NK-92 treated with Interleukin-12 subunit alpha and Interleukin-12 subunit beta, amount 100 ng/mL, for 24 hours (cell line): ENCODE measurements at regions not wholly inside any gene's neighbourhood (a gene's known extent, or its start where the extent isn't known, plus 50 kb on each side); places are given as distances from the start of the nearest gene placed in this dataset.
"Not testable (repeated sequence)": the region's sequence is repeated elsewhere in the genome, so short reads cannot be mapped to it uniquely, and the experiment has no call there.

Source experiments
- DNase-seq: peaks from one replicate; lab custom pipeline; 2025; lab: John Stamatoyannopoulos, UW

- DNase-seq = not testable (repeated sequence)
These were observed 208.8 kb downstream of the KDM5D start for GRCh38 chrY:19535697-19536096.

DNA sequence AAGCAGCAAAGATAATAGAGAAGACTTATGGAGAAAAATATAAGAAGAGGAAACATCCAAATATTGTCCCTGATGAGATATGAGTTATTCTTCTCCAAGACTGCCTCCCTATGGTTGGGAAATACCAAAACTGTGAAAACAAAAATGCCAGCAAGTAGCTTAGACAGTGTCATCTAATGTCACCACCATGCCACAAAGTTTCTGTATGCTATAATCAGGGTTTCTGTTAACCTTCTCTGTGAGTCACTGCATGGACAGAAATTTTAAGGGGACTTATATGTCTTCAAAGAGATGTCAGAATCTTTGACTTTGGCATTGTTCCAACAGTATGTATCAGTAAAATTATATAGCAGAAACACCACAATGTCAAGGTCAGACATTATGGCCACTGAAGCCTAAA lies 222.6 kb downstream of the KDM5D start:
- DNase-seq = no peak

DNA sequence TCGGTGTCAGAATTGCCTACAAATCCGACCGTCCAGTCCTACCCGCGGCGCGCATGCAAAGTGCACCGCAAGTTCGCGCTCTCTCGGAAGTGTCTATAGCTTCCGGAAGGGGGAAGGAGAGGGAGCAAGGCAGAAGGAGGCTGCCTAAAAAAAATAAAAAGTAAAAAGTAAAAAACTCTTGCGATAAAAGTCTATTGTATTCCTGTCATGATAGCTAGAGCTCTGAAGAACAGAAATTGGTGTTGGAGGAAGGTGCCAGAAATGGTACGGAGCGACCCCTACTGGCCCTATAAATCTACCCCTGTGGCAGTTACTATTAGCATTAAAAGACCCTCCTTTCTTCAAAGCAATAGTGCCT lies 241.5 kb downstream of the KDM5D start:
- peak; percentile 3 for DNase-seq

DNA sequence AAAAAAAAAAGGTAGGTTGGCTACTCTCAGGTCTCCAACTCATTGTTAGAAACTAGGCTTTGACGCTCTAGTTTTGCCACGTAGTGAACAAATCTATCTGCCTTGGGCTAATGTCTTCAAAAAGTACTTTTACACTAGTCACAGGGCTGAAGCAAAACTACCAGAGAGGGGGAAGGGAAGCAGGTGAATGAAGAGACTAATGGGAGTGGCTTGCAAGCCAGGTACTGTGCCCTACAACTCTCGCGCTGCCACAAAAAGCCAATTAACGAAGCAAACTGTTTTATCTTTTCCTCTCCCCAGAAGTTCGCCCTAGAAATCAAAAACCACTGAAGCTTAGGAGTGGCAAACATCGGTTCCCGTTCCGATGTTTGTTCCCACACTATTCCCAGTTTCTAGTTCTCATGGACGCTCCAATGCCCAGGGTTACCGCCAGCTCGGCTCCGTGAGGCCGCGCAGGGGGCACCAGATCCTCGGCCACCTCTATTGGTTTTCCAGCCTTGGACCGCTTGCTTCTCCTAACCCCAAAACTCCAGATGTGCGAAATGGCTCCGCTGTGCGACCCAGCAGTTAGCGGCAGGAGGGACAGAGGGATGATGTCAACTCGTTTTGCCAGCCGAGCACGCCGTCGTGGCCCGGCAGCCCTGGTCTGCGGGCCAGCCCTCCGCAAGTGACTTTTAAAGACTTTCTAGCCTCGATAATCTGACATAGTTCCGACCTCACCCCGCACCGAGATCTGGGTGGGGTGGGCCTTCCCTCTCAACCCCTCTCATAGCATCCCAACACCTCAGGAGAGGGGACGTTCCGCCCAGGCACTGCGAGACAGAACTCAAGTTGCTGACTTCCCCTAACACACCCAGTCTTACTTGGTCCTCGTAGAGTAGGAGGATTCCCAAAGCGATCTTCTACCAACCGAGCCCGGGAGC lies 242.1 kb downstream of the KDM5D start:
- DNase-seq = no peak

DNA sequence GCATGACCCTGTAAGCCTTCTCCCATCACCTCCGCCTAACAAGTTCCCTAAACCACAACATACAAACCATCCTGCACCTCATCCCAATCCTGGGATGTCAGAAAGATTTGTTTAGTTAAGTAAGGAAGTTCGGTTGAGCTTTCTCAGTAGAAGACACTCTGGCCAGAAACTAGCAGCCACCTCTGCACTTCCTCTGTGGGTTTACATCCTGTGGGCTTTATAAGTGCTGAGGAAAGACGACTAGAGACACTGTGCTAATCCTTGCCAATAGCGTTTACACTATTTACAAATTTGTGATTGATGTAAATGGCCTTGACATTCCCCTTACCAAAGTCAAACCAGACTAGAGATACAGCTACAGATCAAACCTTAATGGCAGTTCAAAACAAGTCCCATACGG lies 246.0 kb downstream of the KDM5D start:
- DNase-seq = no peak

- no peak for DNase-seq
These were observed 257.0 kb downstream of the KDM5D start for GRCh38 chrY:19487494-19487893.

DNA sequence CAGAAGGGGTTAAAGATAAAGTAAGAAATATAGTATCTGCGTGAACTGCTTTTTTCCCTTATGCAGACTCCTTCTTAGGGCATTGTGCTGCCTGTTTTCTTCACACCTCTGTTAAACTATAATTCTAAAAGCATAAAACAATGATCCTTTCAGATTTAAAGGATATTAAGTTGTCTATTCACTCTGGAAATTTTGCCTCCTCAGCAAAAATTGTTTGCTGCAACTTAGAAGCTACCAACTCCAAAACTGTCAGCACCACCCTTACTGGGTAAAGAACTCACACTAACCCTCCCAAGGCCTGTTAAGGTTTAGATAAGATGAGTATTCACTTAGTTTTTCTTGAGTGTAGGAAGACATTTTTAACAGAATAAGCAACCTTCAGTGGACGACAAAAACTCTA lies 259.5 kb downstream of the KDM5D start:
- no peak for DNase-seq

GRCh38 chrY:19479141-19479540 lies 265.4 kb downstream of the KDM5D start:
- DNase-seq = no peak

GRCh38 chrY:19477959-19478358 lies 266.6 kb downstream of the KDM5D start:
- no peak for DNase-seq

DNA sequence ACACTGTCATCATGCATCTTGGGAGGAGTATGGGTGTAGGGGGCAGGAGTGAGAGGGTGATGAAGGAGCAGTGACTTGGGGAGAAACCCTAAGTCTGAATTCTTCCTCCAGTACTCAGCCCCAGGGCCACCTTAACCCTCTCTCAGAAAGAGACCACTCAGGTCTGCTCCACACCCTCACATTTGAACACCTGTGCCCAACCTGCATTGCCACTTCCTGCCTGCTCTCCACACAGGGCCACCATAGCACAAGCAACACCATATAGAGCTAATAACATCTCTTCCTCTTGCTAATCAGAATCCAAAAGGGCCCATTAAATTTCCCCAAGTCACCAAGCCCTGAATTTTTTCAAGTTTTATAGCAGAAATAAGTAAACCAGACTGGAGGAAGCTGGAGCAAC lies 278.7 kb downstream of the KDM5D start:
- no peak for DNase-seq

- no peak for DNase-seq
These were observed 287.6 kb downstream of the KDM5D start for GRCh38 chrY:19456855-19457448.

- DNase-seq = no peak
These were observed 311.5 kb downstream of the KDM5D start for GRCh38 chrY:19433059-19433458.

- no peak for DNase-seq
These were observed 316.6 kb downstream of the KDM5D start for GRCh38 chrY:19427736-19428518.

- DNase-seq = not testable (repeated sequence)
These were observed 317.3 kb downstream of the KDM5D start for GRCh38 chrY:19427191-19427590.

- DNase-seq = no peak
These were observed 333.4 kb downstream of the KDM5D start for GRCh38 chrY:19410980-19411766.

GRCh38 chrY:19406246-19406645 lies 338.3 kb downstream of the KDM5D start:
- DNase-seq = no peak

GRCh38 chrY:19405598-19405997 lies 338.9 kb downstream of the KDM5D start:
- DNase-seq = no peak

DNA sequence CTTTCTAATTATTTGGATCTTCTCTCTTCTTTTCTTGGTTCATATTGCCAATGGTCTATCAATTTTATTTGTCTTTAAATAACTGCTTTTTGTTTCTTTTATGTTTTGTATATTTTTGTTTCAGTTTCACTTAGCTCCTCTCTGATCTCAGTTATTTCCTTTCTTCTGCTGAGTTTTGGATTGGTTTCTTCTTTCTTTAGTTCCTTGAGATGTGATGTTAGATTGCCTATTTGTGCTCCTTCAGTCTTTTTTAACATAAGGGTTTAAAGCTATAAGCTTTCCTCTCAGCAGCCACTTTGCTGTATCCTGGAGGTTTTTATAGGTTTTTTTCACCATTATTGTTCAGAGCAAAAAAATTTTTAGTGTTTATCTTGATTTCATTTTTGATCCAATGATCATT lies 351.6 kb downstream of the KDM5D start:
- no peak for DNase-seq

DNA sequence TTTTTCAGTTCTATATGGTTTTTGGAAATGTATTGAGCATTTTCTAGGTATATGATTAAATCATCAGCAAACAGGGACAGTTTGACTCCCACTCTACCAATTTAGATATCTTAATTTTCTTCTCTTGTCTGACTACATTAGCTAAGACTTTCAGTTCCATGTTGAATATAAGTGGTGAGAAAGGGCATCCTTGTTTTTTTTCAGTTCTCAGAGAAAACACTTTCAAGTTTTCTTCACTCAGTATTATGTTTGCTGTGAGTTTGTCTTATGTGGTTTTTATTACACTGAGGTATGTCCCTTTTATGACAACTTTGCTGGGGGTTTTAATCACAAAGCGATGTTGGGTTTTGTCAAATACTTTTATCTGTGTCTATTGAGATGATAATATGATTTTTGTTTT lies 352.6 kb downstream of the KDM5D start:
- no peak for DNase-seq

DNA sequence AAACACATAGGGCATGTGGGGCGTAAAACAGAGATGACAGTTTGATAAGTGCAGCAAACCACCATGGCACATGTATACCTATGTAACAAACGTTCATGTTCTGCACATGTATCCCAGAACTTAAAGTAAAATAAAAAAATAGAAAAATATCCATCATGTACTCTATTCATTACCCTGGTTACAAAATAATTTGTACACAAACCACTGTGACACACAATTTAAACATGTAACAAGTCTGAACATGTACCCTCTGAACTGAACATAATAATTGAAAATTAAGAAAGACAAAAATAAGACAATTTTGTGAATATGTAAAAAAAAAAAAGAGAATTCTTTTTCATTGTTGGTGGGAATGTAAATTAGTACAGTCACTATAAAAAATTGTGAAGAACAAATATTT lies 379.2 kb downstream of the KDM5D start:
- no peak for DNase-seq

- no peak for DNase-seq
These were observed 387.3 kb downstream of the KDM5D start for GRCh38 chrY:19357249-19357648.

- no peak for DNase-seq
These were observed 387.8 kb downstream of the KDM5D start for GRCh38 chrY:19356735-19357134.
